HepG2 (cell line): ENCODE measurements at regions not wholly inside any gene's neighbourhood (a gene's known extent, or its start where the extent isn't known, plus 50 kb on each side); places are given as distances from the start of the nearest gene placed in this dataset.

ENCODE experiments used
- ATAC-seq: fragments of 200-7000 bp; cut with Tn5 transposase; 3 replicates; pipeline ENCODE4 v1.9.1; 2020; ENCODE audit warnings: mild to moderate bottlenecking, moderate library complexity
- BruUV-seq: library from RNA; stranded (reverse); fragments of 400-500 nt; replicated peaks from 2 replicates; lab custom pipeline; 2021; lab: Mats Ljungman, UMichigan
- CTCF ChIA-PET: fragments of 300-600 bp; formaldehyde crosslinking; extraction: SDS; loops from one replicate; lab custom pipeline; 2021; ENCODE audit warnings: low total read pairs, inconsistent platforms, low intra/inter-chr PET ratio; lab: Yijun Ruan, JAX
- POLR2A ChIA-PET: fragments of 350-600 bp; sonication (Branson Sonifier 250); formaldehyde crosslinking; loops from one replicate; lab custom pipeline; 2020; ENCODE audit warnings: antibody characterized with exemption, inconsistent platforms; lab: Yijun Ruan, JAX
- DNase-seq: peaks from one replicate; pipeline ENCODE4 v3.0.0-alpha.2; 2015; ENCODE audit warnings: low spot score
- FAIRE-seq: peaks from 3 replicates; lab custom pipeline; 2011; peaks lifted over from hg19 to GRCh38; lab: Jason Lieb, UNC
- H2AFZ ChIP-seq: one replicate; pipeline ENCODE4 v1.6.1; 2011; ENCODE audit warnings: low read length, inconsistent platforms
- H3K27ac ChIP-seq: fragments of 300-600 bp; 3 replicates; pipeline ENCODE4 v1.8.0; 2011; ENCODE audit warnings: mixed run types, mild to moderate bottlenecking, mixed read lengths, low read length, inconsistent platforms; ENCODE audit not compliant: insufficient read depth; ENCODE audit errors: extremely low read length
- H3K27me3 ChIP-seq, 2 experiments: fragments of 200-600 bp in 1 of 2; 2 replicates in 1 of 2; 3 replicates in 1 of 2; pipeline versions ENCODE4 v1.6.0 to v1.8.0; 2011; ENCODE audit warnings: low read length in 2 of 2, mild to moderate bottlenecking in 2 of 2, moderate library complexity in 2 of 2, inconsistent platforms in 1 of 2; ENCODE audit not compliant: insufficient read depth in 2 of 2, control insufficient read depth in 1 of 2
- H3K36me3 ChIP-seq, 2 experiments: fragments of 200-600 bp in 1 of 2; replicated peaks in 1 of 2; 2 replicates in 1 of 2; 3 replicates in 1 of 2; pipeline versions ENCODE4 v1.5.1 to v1.8.0; 2011; ENCODE audit warnings: low read length in 2 of 2, inconsistent platforms in 1 of 2; ENCODE audit not compliant: insufficient read depth in 2 of 2, control insufficient read depth in 1 of 2
- H3K4me1 ChIP-seq: 2 replicates; pipeline ENCODE4 v1.5.1; 2012; ENCODE audit warnings: low read length, inconsistent platforms; ENCODE audit not compliant: insufficient read depth
- H3K4me2 ChIP-seq: 2 replicates; pipeline ENCODE4 v1.6.0; 2011; ENCODE audit warnings: low read depth, low read length, inconsistent platforms
- H3K4me3 ChIP-seq, 3 experiments: fragments of 200-600 bp in 1 of 3; sonication (generic), shearing (Covaris generic) in 1 of 3; replicated peaks in 1 of 3; 2 replicates each; pipeline ENCODE4 v1.5.1; 2011 to 2016; ENCODE audit warnings: low read length in 3 of 3, inconsistent platforms in 2 of 3, low read depth in 2 of 3, mild to moderate bottlenecking in 2 of 3, control low read depth in 1 of 3, mixed read lengths in 1 of 3; ENCODE audit not compliant: insufficient read depth in 1 of 3
- H3K79me2 ChIP-seq: one replicate; pipeline ENCODE4 v1.6.1; 2011; ENCODE audit warnings: low read length, inconsistent platforms; ENCODE audit not compliant: insufficient read depth
- H3K9ac ChIP-seq: 2 replicates; pipeline ENCODE4 v1.6.0; 2011; ENCODE audit warnings: mild to moderate bottlenecking, low read depth, low read length, inconsistent platforms; ENCODE audit not compliant: insufficient read depth
- H3K9me3 ChIP-seq: 2 replicates; pipeline ENCODE4 v1.5.1; 2012; ENCODE audit warnings: mild to moderate bottlenecking, low read length
- H4K20me1 ChIP-seq: 2 replicates; pipeline ENCODE4 v1.6.0; 2011; ENCODE audit warnings: inconsistent platforms, mild to moderate bottlenecking, low read length, moderate library complexity; ENCODE audit not compliant: insufficient read depth
- DRAP1 ChIP-seq: IDR thresholded peaks from 2 replicates; pipeline ENCODE4 v1.6.1; 2016; ENCODE audit warnings: missing genetic modification reagents, missing compliant biosample characterization
- GABPB1 ChIP-seq: IDR thresholded peaks from 2 replicates; pipeline ENCODE4 v1.6.1; 2016; ENCODE audit warnings: mild to moderate bottlenecking, missing genetic modification reagents, moderate library complexity, missing compliant biosample characterization
- HDAC1 ChIP-seq: sonication (generic); formaldehyde crosslinking; IDR thresholded peaks from 2 replicates; pipeline ENCODE4 v1.5.1; 2020; ENCODE audit warnings: mild to moderate bottlenecking, missing genetic modification reagents
- HDAC2 ChIP-seq: sonication (generic); formaldehyde crosslinking; IDR thresholded peaks from 2 replicates; pipeline ENCODE4 v1.4.0; 2020; ENCODE audit warnings: missing genetic modification reagents
- HES4 ChIP-seq: sonication (generic); formaldehyde crosslinking; IDR thresholded peaks from 2 replicates; pipeline ENCODE4 v1.9.0; 2021; ENCODE audit warnings: mild to moderate bottlenecking, missing genetic modification reagents, borderline replicate concordance
- HOXA7 ChIP-seq: sonication (generic); formaldehyde crosslinking; IDR thresholded peaks from 2 replicates; pipeline ENCODE4 v1.8.1; 2022; ENCODE audit warnings: mild to moderate bottlenecking, missing genetic modification reagents, moderate library complexity
- KAT7 ChIP-seq: IDR thresholded peaks from 2 replicates; pipeline ENCODE4 v1.6.1; 2018; ENCODE audit warnings: borderline replicate concordance, missing compliant biosample characterization
- KLF11 ChIP-seq: IDR thresholded peaks from 2 replicates; pipeline ENCODE4 v1.6.1; 2016; ENCODE audit warnings: missing compliant biosample characterization
- MYNN ChIP-seq: sonication (generic); formaldehyde crosslinking; IDR thresholded peaks from 2 replicates; pipeline ENCODE4 v1.4.0; 2020; ENCODE audit warnings: mild to moderate bottlenecking, low read depth, missing genetic modification reagents
- NFE2 ChIP-seq: sonication (generic); formaldehyde crosslinking; IDR thresholded peaks from 2 replicates; pipeline ENCODE4 v1.4.0; 2020; ENCODE audit warnings: missing genetic modification reagents
- NFYB ChIP-seq: sonication (generic); formaldehyde crosslinking; IDR thresholded peaks from 2 replicates; pipeline ENCODE4 v1.4.0; 2020; ENCODE audit warnings: missing genetic modification reagents
- SAFB2 ChIP-seq: sonication (generic); formaldehyde crosslinking; IDR thresholded peaks from 2 replicates; pipeline ENCODE4 v1.5.1; 2020; ENCODE audit warnings: missing genetic modification reagents, low read depth, mild to moderate bottlenecking, borderline replicate concordance
- WGBS: methylation state at CpG from one replicate; pipeline ENCODE4 v1.1.6; 2017; ENCODE audit warnings: low lambda C conversion rate; 5-methylcytosine and 5-hydroxymethylcytosine counted together
- in situ Hi-C: cut with HindIII; loops from 2 replicates; pipeline ENCODE4 v1.10.0; 2017; ENCODE audit warnings: low pct_unique_long_range_greater_than_20kb; ENCODE audit not compliant: extremely low pct_ligation_motif_present
- intact Hi-C: fragments of 100-400 bp; cut with micrococcal nuclease; formaldehyde crosslinking; loops from one replicate; pipeline ENCODE4 v1.10.0; 2022; ENCODE audit not compliant: unreplicated experiment

GRCh38 chrX:6384371-6384770, 150.5 kb downstream of the VCX3A start:
- Histone ChIP-seq H4K20me1 (no peaks in the 10 kb centered on the region), H3K4me2 (no peak overlapping the region), H3K27ac (no peak overlapping the region), H3K36me3 (no peaks in the 10 kb centered on the region), H2AFZ (no peak overlapping the region), H3K9ac (no peak overlapping the region), H3K27me3 (no peaks in the 10 kb centered on the region), H3K4me1 (no peaks in the 10 kb centered on the region), H3K9me3 (peaks cover 38% of the 10 kb centered on the region), H3K4me3 (no peak overlapping the region), H3K79me2 (no peaks in the 10 kb centered on the region)
- POLR2A ChIA-PET: no interaction called here
- TF ChIP-seq MYNN (CRISPR knock-in tag): no peak
- TF ChIP-seq HDAC2: no peak
- TF ChIP-seq GABPB1 (CRISPR knock-in tag): no peak
- no peak for TF ChIP-seq HES4 (CRISPR knock-in tag)
- no peak for TF ChIP-seq KLF11 (CRISPR knock-in tag)
- no peak for TF ChIP-seq HDAC1 (CRISPR knock-in tag)
- TF ChIP-seq HOXA7 (CRISPR knock-in tag): no peak
- TF ChIP-seq SAFB2 (CRISPR knock-in tag): no peak
- TF ChIP-seq NFE2 (CRISPR knock-in tag): no peak
- no peak for TF ChIP-seq KAT7 (CRISPR knock-in tag)
- no TSS peak for BruUV-seq
- in situ Hi-C loops: no loop called here
- ATAC-seq (no peak), FAIRE-seq (no peak), DNase-seq (no peak)
- 51% methylated on average over 6 of the region's 6 CpGs for WGBS
- CTCF ChIA-PET: no interaction called here
- intact Hi-C loops: no loop called here

- H4K20me1 ChIP-seq: no peaks in the 10 kb centered on the region
- ChIA-PET POLR2A (no interaction called here), CTCF (no interaction called here)
- no peaks in the 10 kb centered on the region for H3K36me3 ChIP-seq
- no peaks in the 10 kb centered on the region for H3K27me3 ChIP-seq
- peaks cover 34% of the 10 kb centered on the region for H3K9me3 ChIP-seq
- TF ChIP-seq DRAP1 (CRISPR knock-in tag) (no peak), NFYB (CRISPR knock-in tag) (no peak)
- in situ Hi-C loops: no loop called here
- intact Hi-C loops: no loop called here
- H3K9ac ChIP-seq: no peak overlapping the region
- no peaks in the 10 kb centered on the region for H3K4me1 ChIP-seq
- no CpG with 5 or more reads among the region's 5 CpGs for WGBS
- no peak overlapping the region for H3K27ac ChIP-seq
- no peak overlapping the region for H3K4me3 ChIP-seq
- no peak overlapping the region for H3K4me2 ChIP-seq
- BruUV-seq: no TSS peak
- no peak overlapping the region for H2AFZ ChIP-seq
- FAIRE-seq: no peak
- no peak for ATAC-seq
- H3K79me2 ChIP-seq: no peaks in the 10 kb centered on the region
- DNase-seq: no peak
Observed at GRCh38 chrX:6383917-6384316, 151.0 kb downstream of the VCX3A start.
